ENCODE measurements at regions not wholly inside any gene's neighbourhood (a gene's known extent, or its start where the extent isn't known, plus 50 kb on each side); places are given as distances from the start of the nearest gene placed in this dataset.

GRCh38 chr17:12549499-12550041, 116.1 kb upstream of the MYOCD start:
- TF ChIP-seq CTCF (IDR thresholded peaks at IDR 0.05) (no peak), REST (IDR thresholded peaks at IDR 0.05; ENCODE audit: insufficient read depth in 1 of 2, low read depth in 2 of 2, low read length in 1 of 2) (no peak), POLR2AphosphoS5 (IDR thresholded peaks at IDR 0.05; ENCODE audit: low read depth, low read length) (no peak), SIN3A (IDR thresholded peaks at IDR 0.05; ENCODE audit: borderline replicate concordance, insufficient read depth, low read depth, low read length) (no peak)
